COLO668 (cell line): ENCODE measurements at regions not wholly inside any gene's neighbourhood (a gene's known extent, or its start where the extent isn't known, plus 50 kb on each side); places are given as distances from the start of the nearest gene placed in this dataset.

Source experiments
- DNase-seq: peaks from one replicate; lab custom pipeline; 2025; ENCODE audit not compliant: unreplicated experiment; lab: John Stamatoyannopoulos, UW

DNA sequence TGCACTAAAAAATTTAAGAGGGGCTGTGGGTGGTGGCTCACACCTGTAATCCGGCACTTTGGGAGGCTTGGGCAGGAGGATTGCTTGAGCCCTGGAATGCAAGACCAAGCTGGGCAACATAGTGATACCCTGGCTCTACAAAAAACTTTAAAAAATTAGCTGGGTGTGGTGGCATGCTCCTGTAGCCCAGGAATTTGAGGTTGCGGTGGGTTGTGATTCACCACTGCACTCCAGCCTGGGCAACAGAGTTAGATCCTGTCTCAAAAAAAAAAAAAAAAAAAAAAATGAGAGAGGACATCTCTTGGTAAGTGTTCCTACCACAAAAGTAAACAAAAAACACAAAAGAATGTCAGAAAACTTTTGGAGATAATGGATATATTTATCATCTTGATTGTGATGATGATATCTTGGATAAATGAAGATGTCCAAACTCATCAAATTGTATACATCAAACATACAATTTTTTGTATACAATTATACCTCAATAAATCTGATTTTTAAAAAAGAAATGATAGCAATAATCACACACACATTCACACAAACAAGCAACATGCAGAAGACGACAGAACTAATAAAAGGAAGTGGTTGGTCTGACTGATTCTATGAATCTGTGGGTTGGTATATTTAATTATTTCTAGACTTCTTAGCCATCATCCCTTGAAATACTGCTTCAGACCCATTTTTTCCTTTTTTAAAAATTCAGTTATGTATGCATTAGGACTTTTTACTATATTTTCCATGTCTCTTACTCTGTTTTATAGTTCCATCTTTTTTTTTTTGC lies 465.9 kb downstream of the PLA2G4A start:
- no peak for DNase-seq

DNA sequence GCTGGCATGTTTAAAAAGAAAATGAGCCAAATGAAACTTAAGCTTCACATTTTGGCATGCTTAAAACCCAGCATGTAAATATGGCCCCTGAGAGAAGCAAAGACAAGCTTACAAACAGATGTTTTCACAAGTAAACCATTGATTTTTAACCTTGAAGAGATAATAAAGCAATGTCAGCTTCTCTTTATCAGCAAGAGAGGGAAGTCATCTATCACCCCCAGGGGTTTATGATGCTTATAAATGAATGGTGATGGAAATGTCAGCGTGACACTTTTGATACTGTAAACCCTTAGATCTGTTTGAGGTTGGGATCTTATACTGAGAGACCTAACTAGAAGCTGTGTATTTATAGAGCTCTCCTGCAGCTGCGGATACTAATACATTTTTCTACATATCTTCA lies 471.3 kb downstream of the PLA2G4A start:
- peak; percentile 15 for DNase-seq

DNA sequence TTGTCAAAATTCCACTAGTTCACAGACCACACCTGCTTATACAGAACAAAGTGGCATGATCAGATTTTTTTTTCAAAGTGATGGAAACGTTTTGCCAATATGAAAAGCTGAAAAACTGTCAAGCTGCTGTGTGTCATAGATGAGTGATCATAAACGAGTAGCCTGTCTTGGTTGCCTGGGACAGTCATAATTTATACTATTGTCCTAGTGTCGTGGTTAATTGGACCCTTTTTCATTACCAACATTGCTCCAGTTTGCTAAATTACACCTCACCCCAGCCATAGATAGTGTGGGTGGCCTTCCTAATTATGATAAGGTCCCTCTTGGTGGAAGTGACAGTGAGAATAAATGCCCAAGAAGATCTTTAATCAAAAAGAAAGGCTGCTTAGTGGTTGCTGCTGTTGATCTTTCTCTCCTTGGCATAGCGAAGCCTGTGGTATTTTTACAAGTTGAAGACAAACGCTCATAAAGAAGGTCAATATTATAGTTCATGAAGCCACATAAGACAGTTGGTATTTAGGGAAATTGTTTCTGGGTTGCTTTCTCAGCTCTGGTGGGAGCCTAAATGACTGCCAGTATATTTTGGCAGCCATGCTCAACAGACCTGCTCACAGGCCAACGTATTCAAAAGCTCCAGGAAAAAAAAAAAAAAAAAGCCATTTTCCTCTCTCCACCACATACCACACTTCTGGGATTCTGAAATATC lies 478.1 kb downstream of the PLA2G4A start:
- no peak for DNase-seq

DNA sequence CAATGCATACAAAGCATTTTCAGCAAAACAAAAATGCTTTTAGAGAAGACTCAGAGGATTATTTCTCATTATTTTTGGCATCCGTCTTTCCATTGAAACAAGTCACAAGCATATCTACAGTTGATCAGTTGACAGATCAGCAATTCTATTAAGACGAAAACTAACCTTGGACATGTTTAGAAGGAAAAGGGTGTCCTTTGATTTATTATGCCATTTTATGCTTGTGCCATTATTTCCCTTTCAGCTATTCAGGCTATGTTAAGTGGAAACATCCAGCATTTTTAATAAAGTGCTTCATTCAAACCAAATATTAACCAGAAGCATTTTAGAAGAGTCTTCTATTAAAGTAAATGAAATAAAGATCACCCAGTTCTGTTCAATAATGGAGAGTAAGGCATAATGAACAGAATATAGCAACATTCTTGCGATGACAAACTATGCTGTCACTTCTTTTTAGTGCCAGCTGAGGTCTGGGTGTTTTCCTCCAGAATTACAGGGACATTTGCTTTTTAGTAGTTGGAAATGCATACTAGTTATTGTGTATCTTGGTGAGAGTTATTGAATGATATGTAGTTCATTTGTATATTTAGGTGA lies 481.4 kb downstream of the PLA2G4A start:
- DNase-seq: no peak

DNA sequence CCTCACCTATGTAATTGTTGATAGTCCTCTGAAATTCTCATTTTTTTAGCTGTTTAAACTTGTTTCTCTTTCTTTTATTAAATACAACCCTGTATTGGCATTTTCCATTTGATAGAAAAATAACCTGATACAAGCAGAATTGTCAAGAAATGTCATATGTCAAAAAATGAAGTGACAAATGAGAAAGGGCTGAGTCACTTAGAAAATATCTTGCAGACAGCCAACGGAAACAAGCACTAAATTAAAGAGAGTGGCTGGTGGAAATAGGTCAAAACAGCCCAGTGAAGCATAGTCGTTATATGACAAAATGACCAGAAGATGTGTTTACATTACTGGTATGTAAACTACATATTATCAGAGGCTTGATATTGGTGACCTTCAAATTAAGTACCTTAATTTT lies 484.4 kb downstream of the PLA2G4A start:
- DNase-seq: no peak

DNA sequence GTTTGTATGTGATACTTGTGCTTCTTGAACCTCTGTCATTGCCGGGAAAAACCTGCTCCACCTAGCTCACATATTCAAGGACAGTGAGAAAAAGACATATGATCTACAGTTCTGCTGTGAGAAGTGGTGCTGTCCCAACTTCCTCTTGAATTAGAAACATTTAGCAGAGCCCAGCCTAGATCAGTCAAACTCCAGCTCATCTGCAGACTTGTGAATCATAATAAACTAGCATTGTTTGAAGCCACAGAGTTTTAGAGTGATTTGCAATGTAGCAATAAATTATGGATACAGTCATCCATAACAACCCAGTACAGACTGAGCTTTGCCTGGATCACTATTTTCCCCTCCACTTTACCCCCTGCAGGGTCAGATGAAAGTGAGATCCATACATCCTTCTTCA lies 497.8 kb downstream of the PLA2G4A start:
- no peak for DNase-seq

DNA sequence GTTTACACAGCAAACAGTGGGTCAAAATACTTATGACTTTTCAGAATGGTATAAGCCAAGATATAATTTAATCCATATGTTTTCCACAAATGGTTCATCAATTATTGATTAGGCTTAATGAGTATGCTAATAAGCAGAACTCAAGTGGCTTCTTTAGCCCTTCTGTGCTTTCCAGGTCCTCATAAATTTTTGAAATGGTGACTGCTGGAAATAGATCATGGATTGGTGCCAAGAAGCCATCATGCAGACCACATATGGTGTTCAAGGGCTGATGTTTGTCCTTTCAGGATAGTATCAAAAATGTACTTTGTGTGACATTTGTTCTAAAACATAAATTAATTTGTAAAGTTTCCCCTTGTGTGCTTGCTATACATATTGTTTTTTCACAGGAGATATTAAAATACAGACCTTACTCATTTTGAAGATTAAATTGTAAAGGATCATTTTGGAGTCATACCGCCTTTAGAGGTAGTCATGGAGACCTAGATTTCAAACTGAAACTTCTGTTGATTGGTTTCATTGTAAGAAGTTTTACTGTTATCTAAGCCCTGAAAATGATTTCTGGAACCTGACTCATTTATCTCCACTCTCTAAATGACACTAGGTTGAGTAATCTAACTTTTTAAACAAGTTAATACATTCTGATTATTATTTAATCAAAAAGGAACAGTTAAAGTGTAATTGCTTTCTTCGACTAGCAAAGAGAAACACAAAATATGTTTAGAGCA lies 507.9 kb downstream of the PLA2G4A start:
- DNase-seq: peak; percentile 6

DNA sequence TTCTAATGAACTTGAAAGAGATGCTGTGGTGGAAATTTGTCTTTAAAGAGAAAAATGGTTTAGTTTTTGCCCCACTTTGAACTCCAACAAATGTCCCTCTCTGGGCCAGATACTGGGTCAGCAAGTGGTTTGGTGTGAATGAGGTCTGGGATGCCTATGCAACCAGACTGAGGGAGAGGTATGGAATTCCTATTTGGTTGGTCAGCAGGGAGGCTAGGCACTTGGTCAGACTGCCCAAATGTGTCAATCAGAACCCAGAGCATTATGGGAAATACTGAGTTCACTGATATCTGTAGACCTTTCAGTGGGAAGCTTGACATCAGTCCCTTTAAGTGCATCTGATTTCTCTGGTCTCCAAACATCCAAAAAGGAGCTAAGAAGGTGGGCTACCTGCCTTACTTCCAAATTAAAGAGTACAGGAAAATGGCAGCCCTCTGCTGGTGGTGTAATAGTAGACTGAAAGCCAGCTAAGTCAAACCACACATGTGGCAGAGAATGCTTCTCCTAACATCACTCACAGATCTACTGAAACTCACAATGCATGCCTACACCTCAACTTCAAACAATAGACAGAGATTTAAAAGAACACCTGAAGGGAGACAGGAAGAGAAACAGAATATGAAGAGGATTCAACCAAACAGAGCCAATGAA lies 510.1 kb downstream of the PLA2G4A start:
- no peak for DNase-seq

DNA sequence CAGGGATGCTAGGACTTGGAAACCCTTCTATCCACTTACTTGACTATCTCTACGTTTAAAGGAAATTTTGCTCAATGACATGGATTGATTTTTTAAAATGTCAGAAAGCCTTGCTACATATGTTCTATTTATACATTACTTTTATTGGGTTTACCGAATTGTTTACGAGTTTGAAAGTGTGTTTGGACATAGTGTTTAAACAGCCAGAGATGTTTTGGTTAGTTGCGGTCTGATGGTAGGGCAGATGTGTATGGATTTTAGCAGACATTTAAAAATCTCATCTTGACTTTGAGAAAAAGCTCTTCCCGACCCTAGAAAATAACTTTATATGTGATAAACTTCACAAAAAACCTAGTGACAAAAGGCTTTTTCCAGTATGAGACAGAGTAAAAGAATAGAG lies 513.7 kb downstream of the PLA2G4A start:
- no peak for DNase-seq

DNA sequence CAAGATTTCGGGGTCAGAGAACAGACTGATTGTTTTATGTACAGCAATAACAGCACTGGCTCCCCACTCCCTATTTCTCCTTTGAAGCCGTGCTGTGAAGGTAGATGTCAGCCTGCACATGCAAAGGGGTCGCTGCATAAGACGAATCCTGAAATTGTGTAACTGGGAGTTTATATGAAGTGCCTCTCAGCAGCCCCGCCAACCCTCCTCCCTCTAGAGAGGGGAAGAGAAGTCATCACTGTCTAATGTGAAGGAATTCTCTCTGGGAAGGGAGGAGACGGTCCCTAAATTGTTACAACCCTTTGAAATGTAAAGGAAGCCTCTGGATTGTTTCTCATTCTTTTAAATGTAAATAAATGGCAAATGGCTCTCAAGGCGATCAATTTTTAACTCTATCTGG lies 545.3 kb downstream of the PLA2G4A start:
- no peak for DNase-seq

DNA sequence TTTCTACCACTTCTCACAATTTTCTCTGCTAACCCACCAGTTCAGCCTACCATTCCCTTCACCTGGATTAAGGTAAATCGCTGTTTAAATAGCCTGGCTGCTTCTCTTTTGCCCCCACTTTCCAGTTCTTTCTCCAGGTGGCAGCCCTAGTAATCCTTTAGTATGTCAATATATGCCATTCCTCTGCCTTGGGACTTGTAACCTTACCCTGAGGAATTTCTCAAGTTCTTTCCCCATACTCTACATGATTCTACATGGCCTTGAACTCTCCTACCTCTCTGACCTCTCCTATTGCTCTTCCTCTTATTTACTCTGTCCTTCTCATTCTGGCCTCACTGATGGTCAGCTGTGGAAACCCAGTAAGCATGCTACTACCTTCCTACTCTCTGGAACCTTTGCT lies 546.0 kb downstream of the PLA2G4A start:
- DNase-seq: no peak

DNA sequence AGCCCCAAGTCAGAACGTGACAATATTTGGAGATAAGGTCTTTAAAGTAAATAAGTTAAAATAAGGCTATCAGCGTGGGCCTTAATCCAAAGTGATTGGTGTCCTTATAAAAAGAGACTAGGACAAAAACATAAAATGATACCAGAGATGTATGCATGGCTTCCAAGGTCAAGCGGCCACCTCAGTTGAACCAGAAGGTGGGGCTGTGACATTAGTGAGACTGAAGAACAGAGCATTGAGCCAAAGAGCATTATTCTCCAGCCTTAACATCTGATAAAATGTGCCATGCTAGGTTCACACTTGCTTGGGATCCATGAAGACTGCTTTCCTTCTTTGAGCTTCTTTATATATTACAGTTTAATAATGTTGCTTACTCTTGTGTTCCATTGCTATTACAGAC lies 554.6 kb downstream of the PLA2G4A start:
- DNase-seq: no peak

DNA sequence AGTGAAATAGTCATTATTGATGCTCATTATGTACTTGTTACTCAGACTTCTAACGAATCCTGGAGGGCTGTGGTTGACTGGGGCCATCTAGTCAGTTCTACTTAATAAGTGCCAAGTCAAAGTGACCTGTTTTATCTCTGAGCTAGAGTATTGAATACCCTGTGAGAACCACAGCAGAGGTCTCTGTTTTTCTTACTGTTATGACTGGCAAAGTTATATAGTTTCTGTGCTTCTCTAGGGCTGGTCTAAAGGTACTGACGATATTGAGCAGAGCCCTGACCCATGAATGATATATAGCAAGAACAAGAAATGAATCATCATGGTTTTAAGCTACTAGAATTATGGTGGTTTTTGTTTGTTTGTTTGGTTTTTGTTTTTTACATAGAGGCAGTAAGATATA lies 555.8 kb downstream of the PLA2G4A start:
- DNase-seq: no peak

DNA sequence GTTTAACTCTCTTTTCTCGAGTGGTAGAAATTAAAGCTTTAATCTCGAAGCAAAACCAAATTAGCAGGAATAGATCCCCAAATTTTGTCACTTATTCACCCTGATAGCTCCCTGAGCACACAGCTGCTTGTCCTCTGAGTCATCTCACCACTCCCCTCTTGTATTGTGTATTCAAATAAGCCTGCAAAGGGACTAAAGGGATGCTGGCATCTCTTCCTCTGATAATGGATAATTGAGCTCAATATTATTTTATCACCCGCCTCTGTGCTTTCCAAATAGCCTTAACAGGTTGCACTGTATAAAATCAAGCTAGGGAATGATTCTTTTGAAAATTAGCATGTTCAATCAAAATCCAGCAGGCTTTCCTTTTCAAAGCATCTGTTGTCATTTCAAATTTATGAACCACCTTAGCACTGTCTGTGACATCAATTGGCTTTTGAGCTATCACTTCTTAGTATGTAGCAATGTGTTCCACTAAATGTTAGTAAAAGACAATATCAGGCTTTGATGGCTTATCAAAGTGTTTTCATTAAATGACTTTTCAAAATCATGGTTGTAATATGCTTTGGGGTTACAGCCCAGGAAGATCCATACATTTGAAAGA lies 561.6 kb downstream of the PLA2G4A start:
- no peak for DNase-seq

DNA sequence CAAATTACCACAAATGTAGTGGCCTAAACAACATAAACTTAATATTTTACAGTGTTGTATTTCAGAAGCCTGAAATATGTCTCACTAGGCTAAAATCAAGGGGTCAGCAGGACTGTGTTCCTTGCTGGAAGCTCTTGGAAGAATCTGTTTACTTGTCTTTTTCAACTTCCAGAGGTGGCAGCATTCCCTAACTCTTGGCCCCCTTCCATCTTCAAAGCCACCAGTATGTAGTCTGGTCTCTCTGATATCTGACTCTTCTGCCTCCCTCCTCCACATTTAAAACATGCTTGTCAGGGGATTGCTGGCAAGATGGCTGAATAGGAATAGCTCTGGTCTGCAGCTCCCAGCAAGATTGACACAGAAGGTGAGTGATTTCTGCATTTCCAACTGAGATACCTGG lies 567.5 kb downstream of the PLA2G4A start:
- DNase-seq: no peak

DNA sequence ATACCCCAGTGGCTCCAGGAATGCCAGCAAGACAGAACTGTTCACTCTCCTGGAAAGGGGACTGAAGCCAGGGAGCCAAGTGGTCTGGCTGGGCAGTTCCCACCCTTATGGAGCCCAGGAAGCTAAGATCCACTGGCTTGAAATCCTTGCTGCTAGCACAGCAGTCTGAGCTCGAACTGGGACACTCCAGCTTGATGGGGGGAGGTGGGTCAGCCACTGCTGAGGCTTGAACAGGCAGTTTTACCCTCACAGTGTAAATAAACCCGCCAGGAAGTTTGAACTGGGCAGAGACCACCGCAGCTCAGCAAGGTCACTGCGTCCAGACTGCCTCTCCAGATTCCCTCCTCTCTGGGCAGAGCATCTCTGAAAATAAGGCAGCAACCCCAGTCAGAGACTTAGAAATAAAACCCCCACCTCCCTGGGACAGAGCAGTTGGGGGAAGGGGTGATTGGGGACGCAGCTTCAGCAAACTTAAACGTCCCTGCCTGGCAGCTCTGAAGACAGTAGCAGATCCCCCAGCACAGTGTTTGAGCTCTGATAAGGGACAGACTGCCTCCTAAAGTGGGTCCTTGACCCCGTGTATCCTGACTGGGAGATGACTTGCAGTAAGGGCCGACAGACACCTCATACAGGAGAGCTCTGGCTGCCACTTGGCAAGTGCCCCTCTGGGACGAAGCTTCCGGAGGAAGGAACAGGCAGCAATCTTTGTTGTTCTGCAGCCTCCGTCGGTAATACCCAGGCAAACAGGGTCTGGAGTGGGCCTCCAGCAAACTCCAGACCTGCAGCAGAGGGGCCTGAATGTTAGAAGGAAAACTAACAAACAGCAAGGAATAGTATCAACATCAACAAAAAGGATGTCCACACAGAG lies 568.4 kb downstream of the PLA2G4A start:
- DNase-seq: no peak

DNA sequence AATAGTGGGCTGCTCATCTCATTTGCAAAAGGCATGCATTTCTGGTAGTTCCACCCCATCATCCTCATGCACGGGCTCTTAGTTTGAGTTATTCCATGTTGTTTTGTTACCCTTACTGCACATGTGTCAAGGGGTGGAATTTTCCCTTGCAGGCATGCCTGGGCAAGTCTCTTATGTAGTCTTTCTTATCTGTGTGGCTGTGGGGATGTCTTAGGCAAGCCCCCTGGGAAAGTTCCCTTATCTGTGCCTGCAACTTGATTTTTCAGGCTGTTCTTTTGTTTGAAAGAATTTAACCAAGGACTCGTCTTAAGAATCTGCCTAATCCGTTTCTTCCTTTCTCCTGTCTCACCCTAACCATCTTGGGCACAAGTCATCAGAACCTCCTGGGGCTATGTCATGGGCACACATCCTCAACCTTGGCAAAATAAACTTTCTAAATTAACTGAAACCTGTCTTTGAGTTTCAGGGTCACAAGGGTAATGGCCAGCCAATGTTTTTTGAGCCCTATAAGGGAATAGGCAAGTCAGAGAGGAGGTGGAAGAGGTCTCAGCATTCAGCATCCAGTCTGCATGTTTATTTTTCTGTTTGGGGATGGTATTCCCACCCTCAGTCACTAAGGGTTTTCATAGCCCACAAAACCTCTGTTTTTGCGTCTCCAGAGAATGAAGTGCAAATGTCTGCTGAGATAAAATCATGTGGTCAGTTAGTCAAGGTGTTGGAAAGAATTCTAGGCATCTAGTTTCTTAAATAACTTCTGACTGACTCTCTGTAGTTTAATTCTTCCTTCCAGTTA lies 579.7 kb downstream of the PLA2G4A start:
- DNase-seq: no peak

DNA sequence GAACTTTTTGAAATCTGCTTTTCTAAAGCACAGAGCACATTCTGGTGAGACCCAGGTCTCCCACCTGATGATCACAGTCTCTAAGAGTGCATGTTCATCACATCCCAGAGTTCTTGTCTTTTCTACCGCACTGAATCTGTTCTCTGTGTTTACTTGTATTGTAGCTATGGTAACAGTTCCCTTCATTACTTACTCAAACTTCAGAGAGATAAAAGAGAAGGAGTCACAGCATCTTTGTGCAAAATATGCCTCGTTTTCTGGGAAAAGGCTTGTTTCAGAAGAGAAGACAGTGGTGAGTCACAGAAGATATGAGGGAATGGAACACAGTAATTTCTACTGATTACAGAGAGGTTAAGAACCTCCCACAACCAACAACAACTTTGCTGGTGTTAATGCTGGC lies 580.6 kb downstream of the PLA2G4A start:
- no peak for DNase-seq

DNA sequence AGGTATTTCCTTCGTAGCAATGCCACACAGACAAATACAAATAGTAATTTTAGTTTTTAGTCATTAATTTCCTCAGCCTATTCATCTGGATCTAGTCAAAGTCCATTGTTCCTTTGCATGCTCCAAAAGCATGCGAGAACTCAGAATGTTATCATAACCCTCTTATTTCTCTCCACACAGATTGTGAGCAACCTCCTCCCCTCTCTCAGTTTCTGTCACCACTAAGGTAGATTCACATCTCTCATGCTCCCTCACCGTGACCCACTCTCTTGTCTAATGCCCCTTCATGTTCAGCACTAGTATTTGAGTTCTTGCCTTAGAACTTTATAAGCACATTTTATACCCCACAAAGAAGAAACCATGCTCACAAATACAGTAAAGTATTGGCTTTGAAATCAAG lies 582.4 kb downstream of the PLA2G4A start:
- no peak for DNase-seq
